ENCODE measurements at regions not wholly inside any gene's neighbourhood (a gene's known extent, or its start where the extent isn't known, plus 50 kb on each side); places are given as distances from the start of the nearest gene placed in this dataset.

DNA sequence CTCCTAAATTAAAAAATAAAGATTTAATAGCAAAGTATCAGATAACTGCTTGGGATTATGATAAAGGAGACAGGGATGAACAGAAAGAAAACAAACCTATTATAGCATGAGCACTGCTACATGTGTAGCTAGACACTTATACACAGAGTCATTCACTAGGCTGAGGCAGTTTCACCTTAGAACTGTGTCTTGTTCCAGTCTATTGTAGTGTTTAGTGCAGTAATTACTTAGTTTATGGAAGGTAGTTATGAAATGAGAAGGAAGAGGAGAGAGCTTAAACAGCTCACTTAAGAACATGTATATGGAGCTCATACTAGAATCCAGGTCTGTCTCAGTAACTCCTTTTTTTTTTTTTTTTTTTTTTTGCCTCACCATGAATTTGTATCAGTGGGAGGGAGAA, 441.4 kb downstream of the PDCD6IP start:
- no peak for DNase-seq (ENCODE audit: low read depth, low spot score)

DNA sequence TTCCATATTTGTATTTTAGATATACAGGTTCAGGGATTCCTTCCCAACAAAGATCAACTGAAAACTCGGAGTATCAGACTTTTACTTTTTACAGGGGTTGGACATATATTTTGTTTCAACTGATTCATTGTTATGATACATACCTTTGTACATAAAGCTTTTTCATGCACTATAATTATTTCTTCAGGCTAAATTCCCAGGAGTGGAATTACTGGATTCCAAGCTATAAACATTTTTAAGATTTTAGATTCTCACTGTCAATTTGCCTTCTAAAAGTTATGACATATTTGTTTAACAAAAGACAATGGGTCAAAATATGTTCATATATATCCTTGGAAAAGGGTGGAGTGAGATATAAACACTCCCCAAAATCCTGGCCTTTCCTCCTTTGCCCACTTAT, 449.0 kb downstream of the PDCD6IP start:
- DNase-seq (ENCODE audit: low read depth, low spot score) = no peak

DNA sequence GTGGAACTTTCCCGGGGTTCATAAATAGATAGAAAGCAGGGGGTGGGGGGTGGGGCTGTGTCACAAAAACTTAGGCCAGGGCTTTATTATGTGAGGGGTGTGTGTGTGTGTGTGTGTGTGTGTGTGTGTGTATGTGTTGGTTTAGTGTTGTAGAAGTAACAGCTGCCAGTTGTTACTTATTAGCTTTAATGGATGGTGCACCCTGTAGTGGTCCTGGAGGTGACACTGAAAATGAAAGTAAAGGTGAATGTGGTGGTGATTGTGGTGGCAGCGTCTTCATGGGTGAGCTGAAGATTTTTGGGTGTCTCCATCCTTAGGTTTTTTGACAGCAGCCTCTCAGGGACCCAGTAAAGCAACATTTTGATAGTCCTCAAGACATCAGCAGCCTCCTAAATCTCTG, 449.9 kb downstream of the PDCD6IP start:
- no peak for DNase-seq (ENCODE audit: low read depth, low spot score)

DNA sequence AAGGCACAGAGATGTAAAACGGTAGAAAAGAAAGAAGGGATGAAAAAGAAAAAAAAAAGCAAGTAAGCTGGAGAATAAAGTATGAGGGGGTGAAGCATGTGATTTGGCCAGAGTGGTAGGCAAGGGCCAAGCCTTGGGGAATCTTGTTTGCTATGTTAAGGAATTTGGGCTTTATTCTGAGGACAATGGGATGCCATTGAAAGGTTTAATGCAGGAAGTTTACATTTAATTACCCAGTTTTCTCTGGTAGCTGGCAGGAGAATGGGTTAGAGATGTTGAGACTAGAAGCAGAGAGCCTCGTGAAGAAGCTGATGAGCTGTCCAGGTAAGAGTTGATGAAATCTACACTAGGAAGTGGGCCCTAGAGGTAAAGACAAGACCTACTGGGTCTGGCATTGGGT, 455.9 kb downstream of the PDCD6IP start:
- DNase-seq (ENCODE audit: low read depth, low spot score) = peak; percentile 28

DNA sequence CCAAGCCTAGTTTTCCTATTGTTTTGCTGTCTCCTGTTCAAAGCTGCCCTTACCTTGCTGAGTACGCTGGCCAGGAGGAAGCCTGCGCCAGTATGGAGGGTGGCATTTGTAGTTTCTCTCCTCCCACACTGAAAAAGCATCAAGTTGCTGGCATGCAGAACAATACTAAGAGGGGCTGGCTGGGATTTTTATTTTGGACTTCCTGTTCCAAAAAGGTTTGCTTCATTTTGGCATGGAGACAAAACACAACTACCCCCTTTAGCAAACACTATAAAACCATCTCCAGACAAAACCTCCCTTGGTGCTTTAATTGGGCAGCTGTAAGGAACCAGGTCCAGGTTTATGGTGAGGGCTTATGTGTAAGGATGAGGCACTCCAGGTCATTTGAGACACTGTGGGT, 457.6 kb downstream of the PDCD6IP start:
- DNase-seq (ENCODE audit: low read depth, low spot score) = no peak

DNA sequence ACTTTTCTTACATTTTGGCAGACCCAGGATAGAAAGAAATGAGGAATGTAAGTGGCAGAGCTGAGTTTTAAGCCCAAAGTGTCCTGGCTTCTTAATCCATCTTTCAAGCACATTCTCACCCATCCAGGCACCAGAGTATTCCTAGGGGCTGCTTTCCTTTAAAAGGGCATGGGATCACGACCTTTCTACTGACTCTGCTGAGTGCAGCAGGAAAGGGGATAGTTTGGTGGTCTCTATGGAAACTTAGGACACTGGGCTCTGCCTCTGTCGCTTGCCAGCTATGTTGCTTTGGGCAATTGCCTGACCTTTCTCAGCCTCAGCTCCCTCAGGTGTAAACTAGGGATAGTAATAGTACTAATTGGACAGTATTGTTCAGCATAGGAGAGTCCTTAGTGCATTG, 458.4 kb downstream of the PDCD6IP start:
- no peak for DNase-seq (ENCODE audit: low read depth, low spot score)

DNA sequence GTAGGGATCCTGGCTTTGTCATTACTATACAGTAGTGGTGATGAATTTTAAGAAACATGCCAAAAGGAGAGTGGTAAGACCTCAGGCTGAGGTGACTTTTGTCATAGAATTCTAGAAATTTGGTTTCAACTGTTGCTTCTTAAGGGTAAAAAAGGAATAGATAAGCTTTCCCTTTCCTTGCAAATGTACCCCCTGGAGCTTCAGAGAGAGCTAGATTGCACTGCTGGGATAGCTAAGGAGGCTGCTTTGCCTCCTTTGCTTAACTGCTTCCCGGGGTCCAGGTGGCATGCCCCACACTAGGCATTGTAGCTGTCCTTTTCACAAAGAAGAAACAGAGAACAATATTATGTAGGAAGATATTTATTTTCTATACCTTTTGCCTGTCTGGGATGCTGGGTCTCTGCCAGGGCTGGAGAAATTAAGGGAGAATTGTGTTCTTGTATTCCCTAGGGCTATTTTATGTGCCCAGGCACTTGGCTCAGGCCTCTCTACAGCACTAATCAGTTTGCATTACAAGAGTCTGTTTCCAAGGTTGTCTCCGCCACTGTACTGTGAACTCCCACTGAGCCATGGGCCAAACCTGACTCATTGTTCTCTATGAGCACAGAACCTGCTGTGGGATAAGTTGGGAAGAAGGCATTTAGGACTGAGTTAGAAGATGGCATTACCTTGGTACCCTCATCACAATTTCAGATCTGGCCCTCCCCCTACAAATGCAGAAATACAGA, 460.0 kb downstream of the PDCD6IP start:
- DNase-seq (ENCODE audit: low read depth, low spot score) = peak; percentile 33

DNA sequence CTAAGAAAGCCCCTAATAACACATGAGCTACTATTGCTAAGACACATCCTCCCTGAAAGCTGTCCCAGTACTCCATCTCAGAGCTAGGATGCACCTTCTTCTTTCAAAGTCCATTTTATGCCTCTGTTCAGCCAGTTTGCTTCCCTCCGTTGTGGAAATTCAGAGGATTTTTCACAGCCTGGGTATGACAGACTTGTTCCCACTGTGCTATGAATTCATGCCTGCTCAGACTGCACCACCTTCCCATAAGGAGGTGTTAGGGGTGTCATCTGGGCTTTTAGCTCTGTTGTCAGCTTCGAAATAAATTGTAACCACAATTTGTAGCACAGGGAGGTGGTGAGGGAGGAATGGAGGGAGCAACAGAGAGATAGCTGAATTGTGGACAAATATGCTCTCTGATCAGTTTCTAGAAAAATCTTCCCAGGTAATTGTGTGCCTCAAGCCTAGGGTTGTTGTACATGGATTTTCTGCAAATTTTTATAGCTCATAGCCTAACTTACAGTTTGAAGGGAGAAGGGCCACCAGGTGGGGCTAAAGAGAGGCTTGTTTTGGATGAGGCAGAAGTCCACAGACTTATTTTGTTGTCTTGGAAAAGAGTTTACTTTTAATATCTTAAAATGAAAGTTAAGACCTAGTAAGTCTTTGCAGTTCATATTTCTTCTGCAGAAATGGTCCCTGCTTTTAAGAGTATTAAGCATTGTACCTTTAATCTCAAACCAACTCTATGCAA, 462.0 kb downstream of the PDCD6IP start:
- DNase-seq (ENCODE audit: low read depth, low spot score) = no peak

DNA sequence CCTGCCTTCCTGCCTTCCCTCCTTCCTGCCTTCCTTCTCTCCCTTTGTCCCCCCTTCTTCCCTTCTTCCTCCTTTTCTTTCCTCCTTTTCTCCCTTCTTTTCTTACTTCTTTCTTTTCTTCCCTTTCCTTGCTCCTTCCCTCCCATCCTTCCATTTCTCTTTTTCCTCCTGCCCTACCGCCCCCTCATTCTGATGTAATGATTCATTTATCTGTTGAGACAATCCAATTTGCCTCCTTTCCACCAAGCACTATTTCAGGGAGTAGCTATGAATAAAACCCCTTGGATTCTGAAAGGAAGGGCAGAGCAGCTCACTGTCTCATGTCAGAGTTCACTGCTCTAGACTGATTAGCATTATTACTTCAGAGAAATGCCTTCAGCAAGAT, 462.6 kb downstream of the PDCD6IP start:
- no peak for DNase-seq (ENCODE audit: low read depth, low spot score)

DNA sequence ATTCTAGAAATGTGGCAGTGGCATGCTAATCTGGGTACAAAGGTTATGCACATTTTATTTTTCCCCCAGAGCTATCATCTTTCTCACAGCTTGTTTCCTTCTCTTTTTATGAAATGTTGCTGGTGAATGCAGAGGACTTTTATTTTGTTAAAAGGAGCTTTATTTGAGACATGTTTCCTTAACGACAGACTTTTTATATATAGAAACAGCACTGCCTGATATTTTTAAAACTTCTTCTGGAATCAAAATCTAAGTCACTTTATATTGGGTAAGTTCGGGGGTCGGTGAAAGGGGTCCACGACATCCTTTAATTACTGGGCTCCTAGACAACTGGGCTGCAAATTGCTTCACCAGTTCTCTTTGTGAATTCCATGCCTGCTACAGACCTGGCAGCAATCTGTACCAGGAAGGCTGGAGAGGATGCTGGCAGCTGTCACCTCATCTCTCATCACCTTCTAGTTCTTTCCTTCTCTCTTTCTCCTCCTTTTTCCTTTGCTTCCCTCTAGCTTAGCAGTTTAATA, 464.7 kb downstream of the PDCD6IP start:
- no peak for DNase-seq (ENCODE audit: low read depth, low spot score)

DNA sequence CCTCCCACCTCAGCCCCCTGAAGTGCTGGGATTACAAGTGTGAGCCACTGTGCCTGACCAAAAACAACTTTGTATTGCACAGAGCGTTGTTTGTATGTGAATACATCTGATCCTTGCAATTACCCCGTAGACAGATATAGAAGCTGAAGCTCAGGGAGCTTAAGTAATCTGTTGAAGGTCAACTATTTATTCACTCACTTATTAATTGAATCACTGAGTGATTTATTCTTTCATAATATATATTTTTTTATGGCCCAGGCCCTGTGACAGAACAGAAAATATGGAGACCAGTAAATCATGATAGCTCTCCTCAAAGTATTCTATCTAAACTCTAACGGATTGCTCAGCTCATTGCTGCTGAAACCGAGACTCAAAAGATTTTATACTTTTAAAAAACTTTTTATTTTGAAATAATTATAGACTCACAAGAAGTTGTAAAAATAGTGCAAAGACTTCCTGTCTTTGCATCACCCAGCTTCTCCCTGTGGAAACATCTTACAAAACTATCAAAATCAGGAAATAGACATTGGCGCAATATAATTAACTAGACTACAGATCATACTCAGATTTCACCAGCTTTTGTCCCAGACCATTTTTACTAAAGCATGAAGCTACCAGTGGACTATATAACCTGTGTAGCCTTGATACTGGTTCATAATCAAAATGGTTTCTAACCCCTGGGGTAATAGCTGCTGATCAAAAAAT, 466.1 kb downstream of the PDCD6IP start:
- DNase-seq (ENCODE audit: low read depth, low spot score) = no peak

DNA sequence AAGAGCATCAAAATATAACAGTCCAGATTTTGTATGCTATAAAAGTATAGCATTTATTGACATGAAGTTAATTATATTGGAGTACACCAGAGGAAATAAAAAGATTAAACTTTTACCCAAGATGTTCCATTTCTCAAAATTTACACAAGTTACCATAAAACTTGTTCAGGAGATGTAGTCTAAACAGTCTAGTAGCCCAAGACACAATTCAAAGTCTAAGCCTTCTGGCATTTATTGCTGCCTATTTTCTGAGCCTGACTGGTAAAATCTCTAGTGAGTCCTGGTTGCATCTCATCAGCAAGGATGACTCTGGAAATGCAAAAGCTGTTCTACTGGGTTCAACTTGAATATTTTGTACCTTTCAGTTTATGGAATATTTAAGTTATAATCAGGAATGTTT, 468.7 kb downstream of the PDCD6IP start:
- no peak for DNase-seq (ENCODE audit: low read depth, low spot score)

DNA sequence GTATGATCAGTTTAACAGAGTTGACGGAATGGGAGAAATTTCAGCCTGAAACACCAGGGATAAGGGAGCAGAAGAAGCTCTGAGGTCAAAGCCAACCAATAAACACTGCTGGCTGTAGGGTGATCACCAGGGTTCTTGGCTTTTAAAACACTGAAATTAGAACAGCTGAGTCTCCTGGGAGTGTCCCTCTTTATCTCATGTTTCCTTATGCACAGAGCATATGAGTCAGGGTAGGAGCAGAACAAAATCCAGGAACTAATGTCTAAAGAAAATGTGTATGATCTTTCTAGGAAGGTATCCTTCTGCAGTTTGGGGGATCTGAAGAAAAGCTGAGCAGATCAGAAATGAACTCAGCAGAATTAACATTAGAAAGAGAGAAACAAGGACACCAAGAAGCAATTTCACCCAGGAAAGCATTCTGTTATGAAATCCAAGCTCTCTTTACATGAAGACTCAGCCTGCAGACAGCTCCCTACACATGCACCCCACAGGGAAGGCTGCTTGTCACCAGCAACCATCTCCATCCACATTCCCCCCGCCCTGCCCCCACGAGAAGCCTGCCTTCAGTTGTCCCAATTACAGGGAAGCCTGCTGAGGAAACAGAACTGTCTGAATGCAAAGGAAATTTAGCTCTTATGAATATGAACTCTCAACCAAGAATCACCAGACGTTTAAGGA, 469.7 kb downstream of the PDCD6IP start:
- no peak for DNase-seq (ENCODE audit: low read depth, low spot score)

DNA sequence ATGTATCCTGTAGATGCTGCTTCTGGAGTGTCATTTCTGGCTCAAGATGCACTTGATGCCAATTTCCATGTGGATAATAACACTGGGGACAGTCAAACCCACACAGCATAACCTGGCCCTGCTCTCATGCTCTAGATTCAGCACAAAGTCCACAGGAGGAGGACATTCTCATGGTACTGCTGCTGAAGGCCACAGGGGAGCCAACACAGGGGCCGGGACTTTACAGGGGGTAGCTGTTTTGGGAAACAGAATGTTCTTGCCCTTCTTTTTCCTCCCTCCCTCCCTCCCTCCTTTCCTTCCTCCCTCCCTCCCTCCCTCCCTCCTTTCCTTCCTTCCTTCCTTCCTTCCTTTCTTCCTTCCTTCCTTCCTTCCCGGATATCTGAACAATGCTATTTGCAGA, 477.4 kb downstream of the PDCD6IP start:
- no peak for DNase-seq (ENCODE audit: low read depth, low spot score)

DNA sequence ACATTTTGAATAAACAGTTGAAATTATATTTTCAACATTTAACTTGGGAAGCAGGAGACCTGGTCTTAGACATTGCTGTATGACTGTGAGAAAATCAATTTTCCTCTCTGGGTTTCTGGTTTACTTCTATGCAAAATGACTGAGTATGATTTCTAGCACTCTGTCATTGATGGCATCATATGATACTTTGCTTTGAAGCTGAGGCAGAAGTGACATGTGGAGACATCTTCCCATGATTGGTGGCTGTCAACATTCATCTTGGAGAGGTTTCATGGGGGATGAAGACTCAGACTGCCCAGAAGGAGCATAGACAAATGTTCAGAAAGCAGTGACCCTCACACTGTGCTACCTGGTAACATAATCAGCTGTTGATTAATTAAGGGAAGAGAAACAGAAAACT, 477.9 kb downstream of the PDCD6IP start:
- DNase-seq (ENCODE audit: low read depth, low spot score) = no peak

DNA sequence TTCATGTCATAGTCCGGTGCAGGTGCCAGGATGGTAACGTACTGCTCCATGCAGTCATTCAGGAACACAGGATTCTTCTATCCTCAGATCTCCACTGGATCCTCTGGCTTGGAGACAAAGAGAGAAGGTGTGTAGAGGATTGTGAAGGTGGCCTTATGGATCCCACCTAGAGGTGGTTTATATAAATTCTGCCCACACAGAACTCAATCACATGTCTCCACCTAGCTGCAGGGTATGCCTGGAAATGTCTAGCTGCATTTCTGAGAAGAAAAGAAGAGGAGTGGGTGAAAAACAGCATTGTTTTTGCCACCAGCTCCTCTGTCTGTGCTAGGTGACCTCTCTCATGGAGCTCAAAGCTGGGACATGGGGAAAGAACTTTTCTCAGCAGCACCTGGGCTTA, 478.7 kb downstream of the PDCD6IP start:
- no peak for DNase-seq (ENCODE audit: low read depth, low spot score)

DNA sequence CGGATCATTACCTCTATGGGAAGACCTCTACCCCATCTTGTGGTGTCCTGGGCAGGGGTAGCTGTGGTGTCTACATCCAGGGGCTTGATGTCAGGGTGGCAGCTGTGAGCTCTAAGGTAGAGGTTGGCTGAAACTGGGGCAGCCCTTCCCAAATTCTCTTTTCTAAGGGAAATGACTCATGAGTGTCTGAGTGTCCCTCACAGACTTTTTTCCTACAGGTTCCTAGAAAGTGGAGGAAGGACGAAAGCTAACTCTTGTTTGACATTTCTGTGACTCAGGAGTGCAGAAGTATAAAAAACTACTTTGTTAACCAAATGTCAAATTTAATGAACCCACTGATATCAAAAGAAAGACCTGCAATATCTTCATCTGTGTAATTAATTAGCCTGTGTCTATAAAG, 481.5 kb downstream of the PDCD6IP start:
- no peak for DNase-seq (ENCODE audit: low read depth, low spot score)

DNA sequence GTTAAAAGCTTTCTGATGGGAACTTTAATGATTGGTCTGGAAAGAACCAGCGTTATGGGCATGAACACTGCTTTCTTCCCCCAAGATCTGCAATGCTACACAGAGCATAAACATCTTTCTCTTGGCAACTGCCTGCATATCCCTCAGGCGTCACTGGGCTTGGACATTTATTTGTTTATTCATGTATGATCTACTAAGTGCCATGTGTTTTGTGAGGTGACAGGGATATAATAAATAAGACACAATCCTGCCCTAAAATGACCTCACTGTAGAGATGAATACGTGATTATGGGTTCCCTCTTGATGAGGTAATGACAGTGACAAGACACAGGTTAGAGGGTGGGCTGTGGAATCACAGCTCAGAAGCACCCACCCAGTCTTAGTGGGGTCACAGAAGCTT, 485.3 kb downstream of the PDCD6IP start:
- DNase-seq (ENCODE audit: low read depth, low spot score) = no peak

DNA sequence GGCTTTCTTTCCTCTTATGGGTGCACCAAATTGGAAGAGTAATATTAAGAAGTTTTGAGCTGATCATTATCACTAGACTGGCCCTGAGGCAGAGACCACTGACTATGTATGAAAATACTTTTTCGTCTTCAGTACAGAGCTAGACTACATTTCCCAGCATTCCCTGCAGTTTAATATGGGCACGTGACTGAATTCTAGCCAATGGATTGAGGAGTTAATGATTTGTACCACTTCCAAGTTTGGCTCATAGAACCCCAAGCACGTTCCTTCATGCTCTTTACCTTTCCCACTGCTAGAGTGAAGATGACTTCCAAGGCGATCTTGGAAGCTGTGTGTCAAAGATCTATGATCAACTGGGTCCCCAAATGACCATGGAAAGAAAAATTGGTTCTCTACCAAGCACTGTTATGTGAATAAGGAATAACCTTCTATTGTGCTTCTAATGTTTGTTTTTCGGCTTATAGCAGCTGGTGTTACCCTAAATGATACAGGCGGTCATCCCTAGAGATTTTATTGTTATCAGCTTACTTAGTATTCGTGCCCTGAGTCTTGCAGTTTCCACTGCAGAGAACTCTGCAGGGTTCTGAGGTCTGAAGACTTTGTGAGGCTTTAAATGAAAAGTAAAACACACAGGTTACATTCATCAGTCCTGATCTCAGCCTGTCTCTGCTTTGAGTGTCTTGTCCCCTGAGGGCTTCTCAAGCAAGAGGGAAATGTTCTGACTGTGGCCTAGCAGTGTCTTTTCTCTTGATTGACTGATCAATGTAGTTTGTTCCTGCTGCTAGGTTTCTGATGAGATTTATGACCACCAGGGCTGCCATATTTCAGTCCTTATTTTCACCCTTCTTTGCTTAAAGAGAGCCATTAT, 486.8 kb downstream of the PDCD6IP start:
- DNase-seq (ENCODE audit: low read depth, low spot score) = no peak

DNA sequence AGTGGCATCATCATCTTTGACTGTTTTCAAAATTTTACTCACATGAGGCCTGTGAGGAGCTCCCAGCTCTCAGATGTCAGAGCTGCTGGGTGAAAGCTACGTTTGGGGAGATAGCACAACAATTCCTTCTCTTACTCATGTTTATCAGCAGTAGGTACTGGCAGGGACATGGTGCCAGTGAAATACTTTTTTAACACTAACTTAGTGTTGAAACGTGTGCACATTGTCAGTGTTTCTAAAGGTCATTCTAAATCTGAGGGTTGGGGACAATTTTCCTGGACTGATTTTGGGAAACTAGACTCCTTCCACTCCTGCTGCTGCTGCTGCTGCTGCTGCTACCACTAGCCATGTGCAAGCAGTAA, 487.4 kb downstream of the PDCD6IP start:
- DNase-seq (ENCODE audit: low read depth, low spot score) = no peak

DNA sequence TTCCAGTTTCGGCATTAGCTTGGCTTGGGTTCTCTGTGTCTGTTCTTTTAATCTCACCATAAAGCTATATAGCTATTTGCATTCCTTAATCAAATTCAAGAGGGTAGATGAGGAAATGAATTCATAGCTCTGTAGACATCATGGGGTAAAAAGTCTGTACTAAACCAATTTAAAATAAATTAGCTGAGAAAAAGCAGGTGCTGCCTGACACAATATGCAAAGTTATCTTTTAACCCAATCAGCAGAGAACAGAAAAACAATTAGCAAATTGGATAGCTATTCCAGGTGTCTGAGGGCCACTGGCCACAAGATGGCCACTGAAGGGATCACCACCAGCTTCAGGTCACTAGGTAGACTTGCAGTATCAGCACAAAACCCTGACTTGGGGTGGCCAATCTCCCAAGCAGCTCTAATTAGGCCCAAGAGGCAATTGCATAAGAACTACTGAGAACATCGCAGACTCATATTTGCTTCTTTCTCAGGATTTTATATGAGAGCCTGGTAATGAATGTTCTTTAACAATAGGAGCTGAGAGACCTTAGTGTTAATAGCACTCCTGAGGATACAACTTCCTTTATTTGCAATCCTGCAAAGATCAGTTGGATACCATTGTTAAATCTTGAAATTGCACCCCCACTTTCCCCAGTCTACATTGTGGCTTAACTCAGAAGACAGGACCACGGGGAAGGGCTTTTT, 494.3 kb downstream of the PDCD6IP start:
- DNase-seq (ENCODE audit: low read depth, low spot score) = no peak

Data from iPS DF 19.7 (cell line).